Fibroblast of villous mesenchyme (primary cell): ENCODE measurements at regions not wholly inside any gene's neighbourhood (a gene's known extent, or its start where the extent isn't known, plus 50 kb on each side); places are given as distances from the start of the nearest gene placed in this dataset.
A peak's percentile ranks its signal among the peaks of the same experiment; 100 is the strongest.

ENCODE experiments used
- DNase-seq: peaks from one replicate; pipeline ENCODE4 v3.0.0-alpha.2; 2010; ENCODE audit warnings: low read depth
- H3K4me3 ChIP-seq: 2 replicates; pipeline ENCODE4 v1.5.1; 2011; ENCODE audit warnings: low read depth, mild to moderate bottlenecking, low read length
- TF ChIP-seq, protein P1 (sequence below): IDR thresholded peaks from 2 replicates; pipeline ENCODE4 v1.5.1; 2012; ENCODE audit warnings: low read depth, mild to moderate bottlenecking, low read length; ENCODE audit not compliant: insufficient read depth

GRCh38 chr18:6561016-6561415 is 146.3 kb upstream of the L3MBTL4 start:
- peak; percentile 43 for DNase-seq
- TF ChIP-seq, protein P1, sequence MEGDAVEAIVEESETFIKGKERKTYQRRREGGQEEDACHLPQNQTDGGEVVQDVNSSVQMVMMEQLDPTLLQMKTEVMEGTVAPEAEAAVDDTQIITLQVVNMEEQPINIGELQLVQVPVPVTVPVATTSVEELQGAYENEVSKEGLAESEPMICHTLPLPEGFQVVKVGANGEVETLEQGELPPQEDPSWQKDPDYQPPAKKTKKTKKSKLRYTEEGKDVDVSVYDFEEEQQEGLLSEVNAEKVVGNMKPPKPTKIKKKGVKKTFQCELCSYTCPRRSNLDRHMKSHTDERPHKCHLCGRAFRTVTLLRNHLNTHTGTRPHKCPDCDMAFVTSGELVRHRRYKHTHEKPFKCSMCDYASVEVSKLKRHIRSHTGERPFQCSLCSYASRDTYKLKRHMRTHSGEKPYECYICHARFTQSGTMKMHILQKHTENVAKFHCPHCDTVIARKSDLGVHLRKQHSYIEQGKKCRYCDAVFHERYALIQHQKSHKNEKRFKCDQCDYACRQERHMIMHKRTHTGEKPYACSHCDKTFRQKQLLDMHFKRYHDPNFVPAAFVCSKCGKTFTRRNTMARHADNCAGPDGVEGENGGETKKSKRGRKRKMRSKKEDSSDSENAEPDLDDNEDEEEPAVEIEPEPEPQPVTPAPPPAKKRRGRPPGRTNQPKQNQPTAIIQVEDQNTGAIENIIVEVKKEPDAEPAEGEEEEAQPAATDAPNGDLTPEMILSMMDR: no peak
- H3K4me3 ChIP-seq: no peak overlapping the region

DNA sequence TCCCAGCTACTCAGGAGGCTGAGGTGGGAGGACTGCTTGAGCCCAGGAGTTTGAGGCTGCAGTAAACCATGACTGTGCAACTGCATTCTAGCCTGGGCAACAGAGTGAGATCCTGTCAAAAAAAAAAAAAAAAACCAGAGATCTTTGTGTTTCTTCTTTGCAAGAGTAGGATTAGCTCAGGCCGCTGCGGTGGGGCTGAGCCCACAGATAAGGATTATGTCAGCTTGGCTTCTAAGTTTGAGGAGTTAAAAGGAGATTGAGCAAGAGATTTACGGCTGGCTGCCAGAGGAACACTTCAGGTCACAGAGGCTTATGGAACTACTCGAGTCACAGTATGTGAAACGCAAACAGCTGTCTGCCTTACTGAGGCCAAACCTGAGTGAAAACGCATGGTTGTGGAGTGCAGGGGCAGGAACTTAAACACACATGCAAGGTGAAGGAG is 146.7 kb upstream of the L3MBTL4 start:
- TF ChIP-seq, protein P1: no peak
- no peak overlapping the region for H3K4me3 ChIP-seq
- peak; percentile 91 for DNase-seq

DNA sequence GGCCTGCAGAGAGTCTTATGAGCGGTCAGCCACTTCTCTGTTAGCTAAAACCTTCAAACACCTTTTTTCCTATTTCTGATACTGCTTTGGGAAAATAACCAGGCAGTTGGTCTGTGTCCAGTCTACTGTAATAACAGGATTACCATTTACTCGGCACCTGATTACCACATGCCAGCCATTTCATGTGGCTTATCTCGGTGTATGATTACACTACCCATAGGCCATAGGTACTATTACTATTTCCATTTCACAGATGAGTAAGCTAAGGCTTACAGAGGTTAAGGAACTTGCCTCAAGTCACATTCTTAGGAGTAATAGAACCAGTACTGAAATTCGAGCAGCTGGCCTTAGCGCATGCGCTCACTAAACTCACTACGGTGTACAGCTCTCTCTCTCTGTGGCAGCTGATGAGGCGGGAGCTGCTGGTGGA is 147.2 kb upstream of the L3MBTL4 start:
- no peak overlapping the region for H3K4me3 ChIP-seq
- DNase-seq: no peak
- TF ChIP-seq, protein P1: no peak

- no peak overlapping the region for H3K4me3 ChIP-seq
- TF ChIP-seq, protein P1: no peak
- DNase-seq: no peak
Observed at GRCh38 chr18:6563896-6564295, 149.2 kb upstream of the L3MBTL4 start.

- peak; percentile 16 for DNase-seq
- TF ChIP-seq, protein P1: no peak
Observed at GRCh38 chr18:6564950-6565814, 150.5 kb upstream of the L3MBTL4 start.

GRCh38 chr18:6565815-6566081 is 151.0 kb upstream of the L3MBTL4 start:
- no peak for DNase-seq
- TF ChIP-seq, protein P1: no peak
- no peak overlapping the region for H3K4me3 ChIP-seq

More at GRCh38 chr18:6564950-6565814, 150.5 kb upstream of the L3MBTL4 start:
- no peak overlapping the region for H3K4me3 ChIP-seq

GRCh38 chr18:6566338-6566911 is 151.7 kb upstream of the L3MBTL4 start:
- H3K4me3 ChIP-seq: no peak overlapping the region
- TF ChIP-seq, protein P1: no peak
- DNase-seq: no peak
